Neuron (in vitro differentiated cells): ENCODE measurements at regions not wholly inside any gene's neighbourhood (a gene's known extent, or its start where the extent isn't known, plus 50 kb on each side); places are given as distances from the start of the nearest gene placed in this dataset.

Experiments used
- H2AFZ ChIP-seq: one replicate; pipeline ENCODE4 v1.6.1; 2013; ENCODE audit warnings: low read depth, mild to moderate bottlenecking, inconsistent platforms, low read length, moderate library complexity
- H3K27me3 ChIP-seq: one replicate; pipeline ENCODE4 v1.6.1; 2013; ENCODE audit warnings: low read length; ENCODE audit not compliant: insufficient read depth
- H3K36me3 ChIP-seq: one replicate; pipeline ENCODE4 v1.6.1; 2013; ENCODE audit warnings: low read length; ENCODE audit not compliant: insufficient read depth
- H3K4me1 ChIP-seq: one replicate; pipeline ENCODE4 v1.6.1; 2013; ENCODE audit warnings: low read length; ENCODE audit not compliant: insufficient read depth
- H3K4me3 ChIP-seq: 2 replicates; pipeline ENCODE4 v1.5.1; 2013; ENCODE audit warnings: mild to moderate bottlenecking, low read length, moderate library complexity
- H3K9me3 ChIP-seq: one replicate; pipeline ENCODE4 v1.6.1; 2013; ENCODE audit warnings: low read length

- no peak overlapping the region for H2AFZ ChIP-seq
- H3K4me1 ChIP-seq: no peaks in the 10 kb centered on the region
- no peak overlapping the region for H3K4me3 ChIP-seq
- no peaks in the 10 kb centered on the region for H3K9me3 ChIP-seq
- H3K27me3 ChIP-seq: no peaks in the 10 kb centered on the region
- H3K36me3 ChIP-seq: no peaks in the 10 kb centered on the region
Observed at GRCh38 chr12:42935756-42936155, 346.2 kb upstream of the PRICKLE1 start.

GRCh38 chr12:42935090-42935489, 345.5 kb upstream of the PRICKLE1 start:
- Histone ChIP-seq H3K4me1 (no peaks in the 10 kb centered on the region), H3K9me3 (no peaks in the 10 kb centered on the region), H3K36me3 (no peaks in the 10 kb centered on the region), H3K4me3 (no peak overlapping the region), H3K27me3 (no peaks in the 10 kb centered on the region), H2AFZ (no peak overlapping the region)

GRCh38 chr12:42933461-42934081, 344.0 kb upstream of the PRICKLE1 start:
- H3K9me3 ChIP-seq: no peaks in the 10 kb centered on the region
- H3K4me1 ChIP-seq: no peaks in the 10 kb centered on the region
- no peak overlapping the region for H3K4me3 ChIP-seq
- no peaks in the 10 kb centered on the region for H3K27me3 ChIP-seq
- H2AFZ ChIP-seq: no peak overlapping the region
- H3K36me3 ChIP-seq: no peaks in the 10 kb centered on the region

- Histone ChIP-seq H3K27me3 (no peaks in the 10 kb centered on the region), H3K4me3 (no peak overlapping the region), H2AFZ (no peak overlapping the region), H3K9me3 (no peaks in the 10 kb centered on the region), H3K36me3 (no peaks in the 10 kb centered on the region), H3K4me1 (no peaks in the 10 kb centered on the region)
Observed at GRCh38 chr12:42932936-42933335, 343.4 kb upstream of the PRICKLE1 start.

- Histone ChIP-seq H3K4me3 (no peak overlapping the region), H3K4me1 (no peaks in the 10 kb centered on the region), H3K27me3 (no peaks in the 10 kb centered on the region), H2AFZ (no peak overlapping the region), H3K36me3 (no peaks in the 10 kb centered on the region), H3K9me3 (no peaks in the 10 kb centered on the region)
Observed at GRCh38 chr12:42926232-42926631, 336.7 kb upstream of the PRICKLE1 start.

GRCh38 chr12:42924482-42924881, 334.9 kb upstream of the PRICKLE1 start:
- Histone ChIP-seq H3K4me1 (no peaks in the 10 kb centered on the region), H3K27me3 (no peaks in the 10 kb centered on the region), H3K36me3 (no peaks in the 10 kb centered on the region), H2AFZ (no peak overlapping the region), H3K4me3 (no peak overlapping the region), H3K9me3 (no peaks in the 10 kb centered on the region)

- H3K27me3 ChIP-seq: no peaks in the 10 kb centered on the region
- H3K4me1 ChIP-seq: no peaks in the 10 kb centered on the region
- no peak overlapping the region for H3K4me3 ChIP-seq
- H3K9me3 ChIP-seq: no peaks in the 10 kb centered on the region
- no peak overlapping the region for H2AFZ ChIP-seq
- H3K36me3 ChIP-seq: no peaks in the 10 kb centered on the region
Observed at GRCh38 chr12:42923583-42923982, 334.0 kb upstream of the PRICKLE1 start.

GRCh38 chr12:42923156-42923555, 333.6 kb upstream of the PRICKLE1 start:
- no peaks in the 10 kb centered on the region for H3K36me3 ChIP-seq
- H3K4me3 ChIP-seq: no peak overlapping the region
- H3K9me3 ChIP-seq: no peaks in the 10 kb centered on the region
- H2AFZ ChIP-seq: no peak overlapping the region
- no peaks in the 10 kb centered on the region for H3K4me1 ChIP-seq
- H3K27me3 ChIP-seq: no peaks in the 10 kb centered on the region

GRCh38 chr12:42922505-42922850, 332.9 kb upstream of the PRICKLE1 start:
- H2AFZ ChIP-seq: no peak overlapping the region
- no peaks in the 10 kb centered on the region for H3K4me1 ChIP-seq
- H3K27me3 ChIP-seq: no peaks in the 10 kb centered on the region
- no peaks in the 10 kb centered on the region for H3K36me3 ChIP-seq
- no peak overlapping the region for H3K4me3 ChIP-seq
- no peaks in the 10 kb centered on the region for H3K9me3 ChIP-seq

- Histone ChIP-seq H3K36me3 (no peaks in the 10 kb centered on the region), H3K4me3 (no peak overlapping the region), H3K9me3 (no peaks in the 10 kb centered on the region), H2AFZ (no peak overlapping the region), H3K27me3 (no peaks in the 10 kb centered on the region), H3K4me1 (no peaks in the 10 kb centered on the region)
Observed at GRCh38 chr12:42921741-42922504, 332.4 kb upstream of the PRICKLE1 start.

- Histone ChIP-seq H3K36me3 (no peaks in the 10 kb centered on the region), H2AFZ (no peak overlapping the region), H3K9me3 (no peaks in the 10 kb centered on the region), H3K4me3 (no peak overlapping the region), H3K4me1 (no peaks in the 10 kb centered on the region), H3K27me3 (no peaks in the 10 kb centered on the region)
Observed at GRCh38 chr12:42919691-42920090, 330.1 kb upstream of the PRICKLE1 start.

GRCh38 chr12:42918443-42918842, 328.9 kb upstream of the PRICKLE1 start:
- Histone ChIP-seq H2AFZ (no peak overlapping the region), H3K36me3 (no peaks in the 10 kb centered on the region), H3K9me3 (no peaks in the 10 kb centered on the region), H3K4me3 (no peak overlapping the region), H3K27me3 (no peaks in the 10 kb centered on the region), H3K4me1 (no peaks in the 10 kb centered on the region)

- no peaks in the 10 kb centered on the region for H3K36me3 ChIP-seq
- no peak overlapping the region for H3K4me3 ChIP-seq
- no peaks in the 10 kb centered on the region for H3K9me3 ChIP-seq
- H3K4me1 ChIP-seq: no peaks in the 10 kb centered on the region
- H2AFZ ChIP-seq: no peak overlapping the region
- H3K27me3 ChIP-seq: no peaks in the 10 kb centered on the region
Observed at GRCh38 chr12:42916143-42916542, 326.6 kb upstream of the PRICKLE1 start.

GRCh38 chr12:42915426-42915825, 325.9 kb upstream of the PRICKLE1 start:
- no peaks in the 10 kb centered on the region for H3K36me3 ChIP-seq
- H3K9me3 ChIP-seq: no peaks in the 10 kb centered on the region
- no peak overlapping the region for H2AFZ ChIP-seq
- no peaks in the 10 kb centered on the region for H3K4me1 ChIP-seq
- H3K27me3 ChIP-seq: no peaks in the 10 kb centered on the region
- no peak overlapping the region for H3K4me3 ChIP-seq
